Left cardiac atrium (tissue), 4 donors: ENCODE measurements at regions not wholly inside any gene's neighbourhood (a gene's known extent, or its start where the extent isn't known, plus 50 kb on each side); places are given as distances from the start of the nearest gene placed in this dataset.

Experiments used
- ATAC-seq, 2 donors: fragments of 200-7000 bp; cut with Tn5 transposase; one replicate each; pipeline ENCODE4 v1.9.1; 2020; ENCODE audit warnings: mild to moderate bottlenecking in 2 of 2, moderate library complexity in 2 of 2
- DNase-seq: peaks from one replicate; pipeline ENCODE4 v3.0.0-alpha.2; 2020
- intact Hi-C, 2 donors: fragments of 100-400 bp; cut with DNase I; formaldehyde crosslinking; loops; one replicate each; pipeline versions ENCODE4 v1.14.1 to v1.15.1; 2022 to 2023
- microRNA-seq, 2 donors: library from miRNA; unstranded; fragments of <30 nt; microRNA quantifications; one replicate each; pipeline ENCODE4 v1.2.0, GENCODE V29; 2020
- donor health status: DM: no; HTN: yes; CAD: no.
- donor health status: DM: no; HTN: yes; CAD: no; lungs with severe emphysema.
- donor health status: DM: yes; HTN: yes; CAD: no.
- donor health status: Dilated cardiomyopathy.

DNA sequence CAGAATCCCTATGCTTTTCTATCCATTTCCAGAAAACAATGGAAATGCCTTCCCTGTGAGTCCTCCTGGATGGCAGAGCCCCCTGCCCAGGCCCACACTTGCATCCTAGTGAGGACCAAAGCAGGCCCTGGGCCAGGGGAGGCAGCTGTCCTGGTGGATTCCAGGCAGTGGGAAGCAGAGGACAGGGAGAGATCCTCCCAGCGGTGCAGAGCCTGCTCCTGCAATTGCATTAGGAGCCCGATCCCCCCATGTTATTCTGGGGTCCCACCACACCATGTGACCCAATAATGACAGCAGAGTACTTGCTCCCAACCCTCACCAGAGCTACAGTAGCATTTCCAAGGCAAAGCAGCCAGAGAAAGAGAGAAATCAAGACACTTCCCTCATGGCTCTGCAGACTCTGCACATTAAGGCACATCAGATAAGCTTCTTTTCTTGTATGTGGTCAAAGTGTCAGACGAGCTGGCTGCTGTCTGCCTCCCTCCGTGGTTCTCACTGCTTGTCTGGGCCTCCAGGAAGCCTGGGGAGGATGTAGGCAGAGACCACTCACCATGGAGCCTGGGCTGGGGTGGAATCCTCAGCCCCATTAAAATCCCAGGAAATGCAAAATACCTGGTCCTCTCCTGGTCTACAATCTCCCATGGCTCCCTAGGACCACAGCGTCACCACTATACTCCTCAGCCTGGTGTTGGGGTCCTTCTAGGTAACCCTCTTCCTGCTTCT, 54.9 kb upstream of the RUNX3 start:
- intact Hi-C loops, result no loop called here
- no peak for ATAC-seq
- no peak for DNase-seq

DNA sequence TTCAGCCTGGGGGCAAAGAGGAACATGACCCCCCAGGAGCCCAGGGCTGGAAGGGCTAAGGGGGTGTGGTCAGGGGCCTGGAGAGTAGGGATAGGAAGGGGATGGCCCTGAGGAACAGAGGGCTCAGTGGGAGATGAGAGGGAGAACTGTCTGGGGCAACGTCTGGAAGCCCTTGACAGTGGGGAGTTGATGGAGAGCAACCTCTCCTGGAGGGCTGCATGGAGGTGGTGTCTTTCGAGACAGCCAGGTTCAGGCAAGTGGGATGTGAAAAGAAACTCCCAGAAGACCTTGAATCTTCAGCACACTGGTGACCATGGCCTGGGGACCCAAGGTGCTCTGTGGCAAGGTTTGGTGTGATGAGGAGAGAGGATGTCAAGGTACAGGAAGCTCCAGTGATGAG, 54.2 kb upstream of the RUNX3 start:
- no peak for ATAC-seq
- intact Hi-C loops, result no loop called here
- DNase-seq, result no peak

DNA sequence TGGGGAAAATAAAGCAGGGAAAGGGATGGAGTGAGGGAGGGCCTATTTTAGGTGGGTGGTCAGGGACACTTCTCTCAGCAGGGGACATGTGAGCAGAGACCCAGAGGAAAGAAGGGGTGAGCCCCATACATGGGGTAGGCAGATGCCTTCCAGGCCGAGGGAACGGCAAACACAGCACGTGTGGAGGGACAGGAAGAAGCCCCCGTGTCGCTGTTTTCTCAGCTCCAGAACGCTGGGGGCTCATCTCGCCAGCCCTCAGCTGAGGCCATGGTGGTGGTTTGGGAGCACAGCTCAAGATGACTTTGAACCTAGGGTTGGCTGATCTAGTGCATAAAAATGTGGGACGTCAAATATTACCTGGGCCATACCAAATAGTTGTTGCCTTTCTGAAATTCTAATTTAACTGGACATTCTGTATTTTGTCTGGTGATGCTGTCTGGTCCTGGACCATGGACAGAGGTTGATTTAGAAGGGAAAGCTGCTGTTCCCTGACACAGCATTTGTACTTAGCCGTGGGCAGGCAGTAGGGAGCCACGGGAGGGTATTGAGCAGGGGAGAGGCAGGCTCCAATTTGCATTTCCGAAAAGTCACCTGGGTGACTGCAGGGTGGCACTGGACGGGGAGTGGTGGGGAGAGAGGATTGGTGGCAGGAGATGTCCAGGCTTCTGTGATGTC, 53.1 kb upstream of the RUNX3 start:
- DNase-seq (no peak), ATAC-seq (no peak)
- intact Hi-C loops, result no loop called here

DNA sequence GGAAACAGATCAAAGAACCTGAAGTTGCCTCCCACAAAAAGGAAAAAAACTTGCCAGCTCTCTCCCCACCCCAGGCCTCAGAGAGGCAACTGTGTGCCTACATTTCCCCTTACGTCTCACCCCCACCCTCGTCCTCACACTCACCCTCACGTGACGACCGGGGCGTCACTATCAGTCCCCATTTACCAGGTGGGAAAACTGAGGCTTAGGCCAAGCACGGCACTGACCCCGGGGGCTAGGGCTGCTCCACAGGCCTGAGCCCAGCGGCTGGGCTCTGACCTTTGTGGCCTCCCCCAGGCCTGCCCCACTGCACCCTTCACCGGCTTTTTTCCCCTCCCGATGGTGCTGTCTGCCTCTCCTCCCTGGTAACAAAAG, 51.5 kb upstream of the RUNX3 start:
- no peak for DNase-seq
- intact Hi-C loops, result no loop called here
- no peak for ATAC-seq

DNA sequence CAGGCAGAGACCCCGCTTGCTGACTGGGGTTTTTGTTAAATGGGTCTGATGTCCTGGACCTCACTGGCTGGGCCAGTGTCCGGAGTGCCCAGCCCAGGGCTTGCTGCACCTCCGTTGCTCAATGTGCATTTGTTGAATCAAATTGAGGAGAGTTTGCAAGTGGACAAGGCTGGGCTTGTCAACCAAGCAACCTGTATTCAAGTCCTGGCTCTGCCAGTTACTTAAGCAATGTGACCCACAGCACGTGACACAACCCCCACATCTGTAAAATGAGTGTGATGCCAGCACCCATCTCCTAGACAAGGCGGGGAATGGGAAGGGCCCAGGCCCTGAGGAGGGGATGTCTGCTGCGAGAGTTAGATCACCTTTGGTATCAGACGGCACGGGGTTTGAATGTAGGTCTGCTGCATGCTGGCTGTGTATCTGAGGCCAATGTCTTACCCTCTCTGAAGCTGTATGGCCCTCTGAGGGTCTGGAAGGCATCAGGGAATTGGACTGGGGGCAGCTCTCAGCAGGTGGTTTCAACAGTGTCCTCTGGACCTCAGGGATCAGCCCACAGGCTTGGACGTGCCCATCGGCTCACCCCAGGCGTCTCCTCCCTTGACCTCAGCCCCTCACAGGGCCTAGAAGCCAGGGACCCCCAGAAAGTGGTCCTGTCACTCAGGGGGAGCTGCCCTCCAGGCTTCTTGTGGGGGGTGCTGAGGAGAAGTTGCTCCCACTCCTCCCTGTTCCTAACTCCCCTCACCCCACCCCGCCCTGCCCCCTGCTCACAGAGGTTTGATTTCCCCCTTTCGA, 51.0 kb upstream of the RUNX3 start:
- ATAC-seq, result no peak
- no peak for DNase-seq
- intact Hi-C loops, result no loop called here

Small RNAs in the stretch of these regions (microRNA-seq; reads per million reads assigned to microRNA genes)
- gene MIR4425, result 0 reads per million in 2 donors
